ENCODE measurements at regions not wholly inside any gene's neighbourhood (a gene's known extent, or its start where the extent isn't known, plus 50 kb on each side); places are given as distances from the start of the nearest gene placed in this dataset.

- DNase-seq (ENCODE audit: extremely low spot score) = no peak
- ChIA-PET CTCF (no interaction called here), POLR2A (no interaction called here)
- TF ChIP-seq, protein P1, sequence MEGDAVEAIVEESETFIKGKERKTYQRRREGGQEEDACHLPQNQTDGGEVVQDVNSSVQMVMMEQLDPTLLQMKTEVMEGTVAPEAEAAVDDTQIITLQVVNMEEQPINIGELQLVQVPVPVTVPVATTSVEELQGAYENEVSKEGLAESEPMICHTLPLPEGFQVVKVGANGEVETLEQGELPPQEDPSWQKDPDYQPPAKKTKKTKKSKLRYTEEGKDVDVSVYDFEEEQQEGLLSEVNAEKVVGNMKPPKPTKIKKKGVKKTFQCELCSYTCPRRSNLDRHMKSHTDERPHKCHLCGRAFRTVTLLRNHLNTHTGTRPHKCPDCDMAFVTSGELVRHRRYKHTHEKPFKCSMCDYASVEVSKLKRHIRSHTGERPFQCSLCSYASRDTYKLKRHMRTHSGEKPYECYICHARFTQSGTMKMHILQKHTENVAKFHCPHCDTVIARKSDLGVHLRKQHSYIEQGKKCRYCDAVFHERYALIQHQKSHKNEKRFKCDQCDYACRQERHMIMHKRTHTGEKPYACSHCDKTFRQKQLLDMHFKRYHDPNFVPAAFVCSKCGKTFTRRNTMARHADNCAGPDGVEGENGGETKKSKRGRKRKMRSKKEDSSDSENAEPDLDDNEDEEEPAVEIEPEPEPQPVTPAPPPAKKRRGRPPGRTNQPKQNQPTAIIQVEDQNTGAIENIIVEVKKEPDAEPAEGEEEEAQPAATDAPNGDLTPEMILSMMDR (IDR thresholded peaks at IDR 0.05; ENCODE audit: control extremely low read depth, extremely low read depth, low read depth, missing control alignments) = no peak
Observed at GRCh38 chr7:25493805-25494366, 265.6 kb upstream of the NPVF start.

- TF ChIP-seq, protein P1 (IDR thresholded peaks at IDR 0.05; ENCODE audit: control extremely low read depth, extremely low read depth, low read depth, missing control alignments) = no peak
- DNase-seq (ENCODE audit: extremely low spot score) = no peak
- ChIA-PET POLR2A (no interaction called here), CTCF (interaction anchor here (1.5 kb wide), 1 partner anchor 14 kb away, joined by 3 read pairs; no protein-coding TSS in a partner anchor)
Observed at GRCh38 chr7:25494896-25495295, 266.6 kb upstream of the NPVF start.

- no peak for DNase-seq (ENCODE audit: extremely low spot score)
- TF ChIP-seq, protein P1 (IDR thresholded peaks at IDR 0.05; ENCODE audit: control extremely low read depth, extremely low read depth, low read depth, missing control alignments) = no peak
- CTCF ChIA-PET = interaction anchor here (1.5 kb wide), 1 partner anchor 14 kb away, joined by 3 read pairs; no protein-coding TSS in a partner anchor
- POLR2A ChIA-PET = no interaction called here
Observed at GRCh38 chr7:25495342-25496250, 267.3 kb upstream of the NPVF start.

DNA sequence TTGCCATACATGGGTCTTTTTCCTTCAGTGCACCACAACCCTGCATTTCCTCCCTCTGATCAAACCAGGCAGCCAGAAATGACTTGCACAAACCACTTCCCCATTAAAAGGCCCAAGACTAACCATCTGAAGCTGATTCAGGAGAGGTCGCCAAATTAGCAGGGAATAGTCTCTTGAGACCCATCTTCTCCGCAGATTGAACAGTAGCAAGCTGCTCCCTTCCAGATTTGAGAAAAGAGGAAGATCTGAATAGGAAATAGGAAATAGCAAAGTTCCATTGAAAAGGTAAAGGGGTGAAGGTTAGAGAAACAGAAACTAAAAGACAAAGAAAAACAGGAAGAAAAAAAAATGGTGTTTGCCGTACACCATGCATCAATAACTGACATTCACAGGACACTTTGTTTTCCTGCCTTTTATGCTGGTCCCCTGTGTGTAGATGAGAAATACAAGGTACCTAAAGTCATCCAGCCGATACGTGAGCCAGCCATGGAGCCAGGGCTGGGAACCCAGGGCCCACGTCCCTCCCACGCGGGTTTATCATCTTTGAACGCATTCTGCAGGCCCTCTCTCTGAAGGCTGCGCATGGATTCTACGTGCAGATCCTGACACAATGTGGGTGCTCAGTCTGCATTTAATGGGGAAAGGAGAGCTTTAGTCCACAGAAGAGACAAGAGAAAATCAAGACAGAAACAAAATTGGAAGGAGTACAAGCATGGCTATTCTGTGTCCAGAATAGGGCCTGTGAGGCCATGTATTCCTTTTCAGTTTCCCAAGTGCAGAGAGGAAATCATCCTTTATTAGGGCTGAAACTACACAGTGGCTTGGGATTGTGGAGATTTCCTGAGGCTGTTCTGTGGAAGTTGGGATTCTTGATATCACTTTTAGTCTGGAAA, 268.4 kb upstream of the NPVF start:
- TF ChIP-seq, protein P1 (IDR thresholded peaks at IDR 0.05; ENCODE audit: control extremely low read depth, extremely low read depth, low read depth, missing control alignments) = no peak
- CTCF ChIA-PET = no interaction called here
- DNase-seq (ENCODE audit: extremely low spot score) = peak; percentile 31
- POLR2A ChIA-PET = no interaction called here

GRCh38 chr7:25500393-25500921, 272.2 kb upstream of the NPVF start:
- POLR2A ChIA-PET = no interaction called here
- TF ChIP-seq, protein P1 (IDR thresholded peaks at IDR 0.05; ENCODE audit: control extremely low read depth, extremely low read depth, low read depth, missing control alignments) = no peak
- CTCF ChIA-PET = no interaction called here
- no peak for DNase-seq (ENCODE audit: extremely low spot score)

GRCh38 chr7:25503306-25503705, 275.0 kb upstream of the NPVF start:
- POLR2A ChIA-PET = no interaction called here
- DNase-seq (ENCODE audit: extremely low spot score) = no peak
- TF ChIP-seq, protein P1 (IDR thresholded peaks at IDR 0.05; ENCODE audit: control extremely low read depth, extremely low read depth, low read depth, missing control alignments) = no peak
- CTCF ChIA-PET = no interaction called here

Measured in GM10248 (cell line).